Thoracic aorta (tissue), 2 donors: ENCODE measurements at regions not wholly inside any gene's neighbourhood (a gene's known extent, or its start where the extent isn't known, plus 50 kb on each side); places are given as distances from the start of the nearest gene placed in this dataset.
A peak's percentile ranks its signal among the peaks of the same experiment; 100 is the strongest.
"Not testable (repeated sequence)": the region's sequence is repeated elsewhere in the genome, so short reads cannot be mapped to it uniquely, and the experiment has no call there.

Experiments used
- ATAC-seq: fragments of 150-250 bp; one replicate; pipeline ENCODE4 v1.8.0; 2017; ENCODE audit warnings: low read depth; ENCODE audit not compliant: insufficient number of reproducible peaks, low FRiP score
- DNase-seq: peaks from one replicate; pipeline ENCODE4 v3.0.0-alpha.2; 2020; ENCODE audit warnings: low spot score
- H3K27ac ChIP-seq, 2 donors: fragments of 200-600 bp; sonication (generic); 1 replicate in 1 of 2; 2 replicates in 1 of 2; pipeline ENCODE4 v1.5.1; 2016; ENCODE audit warnings: mild to moderate bottlenecking in 2 of 2, moderate library complexity in 2 of 2
- H3K27me3 ChIP-seq: fragments of 200-600 bp; sonication (generic); replicated peaks from 2 replicates; pipeline ENCODE4 v1.6.0; 2016; ENCODE audit warnings: mild to moderate bottlenecking; ENCODE audit not compliant: insufficient read depth
- H3K36me3 ChIP-seq: fragments of 200-600 bp; sonication (generic); one replicate; pipeline ENCODE4 v1.5.1; 2016
- H3K4me1 ChIP-seq, 2 donors: fragments of 200-600 bp; sonication (generic); 1 replicate in 1 of 2; 2 replicates in 1 of 2; pipeline versions ENCODE4 v1.5.1 to v1.6.0; 2016; ENCODE audit warnings: low read depth in 2 of 2, mild to moderate bottlenecking in 1 of 2; ENCODE audit not compliant: control insufficient read depth in 1 of 2
- H3K4me3 ChIP-seq: fragments of 200-600 bp; sonication (generic); 2 replicates; pipeline ENCODE4 v1.5.1; 2016; ENCODE audit warnings: mild to moderate bottlenecking
- H3K9me3 ChIP-seq: fragments of 200-600 bp; sonication (generic); 2 replicates; pipeline ENCODE4 v1.5.1; 2016
- CTCF ChIP-seq: fragments of 200-600 bp; sonication (generic); IDR thresholded peaks from one replicate; pipeline ENCODE4 v1.5.1; 2019; ENCODE audit warnings: antibody characterized with exemption

DNA sequence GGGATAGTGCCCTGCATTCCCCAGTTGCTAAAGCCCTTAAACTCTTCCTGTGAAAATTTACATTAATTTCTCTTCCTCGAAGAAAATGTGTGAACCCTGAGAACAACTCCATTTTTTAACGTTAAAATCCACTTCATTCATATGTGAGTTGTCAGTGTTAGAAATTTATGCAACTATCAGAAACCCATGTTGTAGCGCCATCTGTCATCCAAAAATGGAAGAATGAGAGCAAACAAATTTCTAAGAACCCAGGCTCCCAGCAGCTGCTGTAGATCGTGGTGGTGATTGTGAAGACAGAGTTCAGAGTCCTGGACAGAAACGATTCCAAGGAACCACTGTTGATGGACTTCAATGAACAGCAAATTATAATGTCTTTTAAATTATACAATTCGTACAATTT is 179.7 kb upstream of the NDN start:
- Histone ChIP-seq H3K27me3 (no peaks in the 10 kb centered on the region), H3K27ac (no peak overlapping the region), H3K9me3 (no peaks in the 10 kb centered on the region), H3K4me1 (no peaks in the 10 kb centered on the region), H3K4me3 (no peak overlapping the region), H3K36me3 (no peaks in the 10 kb centered on the region)
- DNase-seq (no peak), ATAC-seq (no peak)
- no peak for TF ChIP-seq CTCF

GRCh38 chr15:23869396-23869795 is 182.3 kb upstream of the NDN start:
- H3K4me3 ChIP-seq = no peak overlapping the region
- H3K27me3 ChIP-seq = no peaks in the 10 kb centered on the region
- no peaks in the 10 kb centered on the region for H3K36me3 ChIP-seq
- no peak for ATAC-seq
- no peaks in the 10 kb centered on the region for H3K9me3 ChIP-seq
- TF ChIP-seq CTCF = no peak
- no peaks in the 10 kb centered on the region for H3K4me1 ChIP-seq
- DNase-seq = no peak
- no peak overlapping the region for H3K27ac ChIP-seq

- not testable (repeated sequence) for DNase-seq, H3K36me3 ChIP-seq, ATAC-seq, H3K27me3 ChIP-seq, H3K27ac ChIP-seq, H3K4me1 ChIP-seq, H3K9me3 ChIP-seq, H3K4me3 ChIP-seq
Observed at GRCh38 chr15:23873613-23874012, 186.5 kb upstream of the NDN start.

DNA sequence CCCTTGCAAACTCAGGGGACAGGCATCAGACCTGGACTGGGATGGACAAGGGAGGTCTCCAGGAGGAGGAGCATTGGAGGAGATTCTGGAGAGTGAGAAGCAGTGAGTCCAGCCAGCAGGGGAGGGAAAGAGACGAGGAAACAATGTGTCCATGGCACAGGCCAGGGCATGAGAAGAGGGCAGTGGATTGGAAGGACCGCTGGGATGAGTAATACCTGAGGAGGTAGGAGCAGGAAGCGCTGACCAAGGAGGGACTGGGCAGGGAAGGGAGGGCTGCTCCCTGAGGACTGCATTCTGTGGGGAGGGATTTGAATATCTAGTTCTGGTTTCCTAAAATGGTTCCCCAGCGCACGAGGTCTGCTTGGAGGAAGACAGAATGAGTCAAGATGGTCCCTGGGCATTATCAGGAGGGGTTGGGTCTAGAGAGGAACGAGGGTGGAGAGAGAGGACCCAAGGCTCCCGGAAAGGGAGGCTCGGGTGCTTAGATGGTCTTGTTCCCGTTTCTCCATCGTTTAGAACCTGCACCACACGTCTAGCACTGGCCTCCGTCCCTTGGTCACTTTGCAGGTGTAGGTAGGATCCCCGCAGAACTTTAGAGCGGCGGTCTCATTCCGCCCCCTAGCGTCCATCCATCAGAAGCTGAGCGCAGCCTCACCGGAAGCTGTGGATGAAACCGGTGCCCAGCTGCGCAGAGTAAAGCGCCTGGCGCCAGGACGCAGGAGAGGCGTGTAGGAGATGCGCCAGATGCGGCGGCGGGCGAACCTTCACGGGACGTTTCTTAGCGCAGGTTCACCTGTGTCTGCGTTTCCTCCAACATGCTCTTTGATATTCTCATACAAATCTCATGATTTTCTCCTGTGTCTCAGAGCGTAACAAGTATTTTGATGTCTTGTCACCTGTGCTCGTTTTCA is 190.7 kb upstream of the NDN start:
- Histone ChIP-seq H3K4me1 (no peaks in the 10 kb centered on the region), H3K27me3 (no peaks in the 10 kb centered on the region), H3K4me3 (no peak overlapping the region), H3K9me3 (no peaks in the 10 kb centered on the region), H3K36me3 (no peaks in the 10 kb centered on the region), H3K27ac (no peak overlapping the region)
- DNase-seq = no peak
- no peak for ATAC-seq
- peak; percentile 34 for TF ChIP-seq CTCF

- H3K27me3 ChIP-seq = no peaks in the 10 kb centered on the region
- no peak overlapping the region for H3K27ac ChIP-seq
- no peaks in the 10 kb centered on the region for H3K9me3 ChIP-seq
- H3K4me1 ChIP-seq = no peaks in the 10 kb centered on the region
- no peak overlapping the region for H3K4me3 ChIP-seq
- no peak for DNase-seq
- no peaks in the 10 kb centered on the region for H3K36me3 ChIP-seq
- ATAC-seq = no peak
- no peak for TF ChIP-seq CTCF
Observed at GRCh38 chr15:23881291-23881690, 194.2 kb upstream of the NDN start.

- Histone ChIP-seq H3K4me1 (no peaks in the 10 kb centered on the region), H3K27me3 (no peaks in the 10 kb centered on the region), H3K27ac (no peak overlapping the region), H3K9me3 (no peaks in the 10 kb centered on the region), H3K4me3 (no peak overlapping the region), H3K36me3 (no peaks in the 10 kb centered on the region)
- TF ChIP-seq CTCF = no peak
- no peak for ATAC-seq
- DNase-seq = no peak
Observed at GRCh38 chr15:23890218-23890617, 203.1 kb upstream of the NDN start.
